Myocyte (in vitro differentiated cells): ENCODE measurements at regions not wholly inside any gene's neighbourhood (a gene's known extent, or its start where the extent isn't known, plus 50 kb on each side); places are given as distances from the start of the nearest gene placed in this dataset.
"Not testable (repeated sequence)": the region's sequence is repeated elsewhere in the genome, so short reads cannot be mapped to it uniquely, and the experiment has no call there.

Experiments
- DNase-seq: peaks from one replicate; pipeline ENCODE4 v3.0.0-alpha.2; 2012; ENCODE audit warnings: low read depth

- no peak for DNase-seq
Measured at GRCh38 chr3:125645616-125646015, 50.3 kb upstream of the OSBPL11 start.

- no peak for DNase-seq
Measured at GRCh38 chr3:125646581-125646980, 51.3 kb upstream of the OSBPL11 start.

- no peak for DNase-seq
Measured at GRCh38 chr3:125647318-125648014, 52.2 kb upstream of the OSBPL11 start.

- DNase-seq, result peak; percentile 48
Measured at GRCh38 chr3:125651244-125651643, 55.9 kb upstream of the OSBPL11 start.

- no peak for DNase-seq
Measured at GRCh38 chr3:125652349-125652748, 57.1 kb upstream of the OSBPL11 start.

GRCh38 chr3:125654526-125654925 lies 59.2 kb upstream of the OSBPL11 start:
- no peak for DNase-seq

- no peak for DNase-seq
Measured at GRCh38 chr3:125662675-125663074, 67.4 kb upstream of the OSBPL11 start.

GRCh38 chr3:125670352-125670751 lies 75.1 kb upstream of the OSBPL11 start:
- DNase-seq, result no peak

- no peak for DNase-seq
Measured at GRCh38 chr3:125670945-125671344, 75.6 kb upstream of the OSBPL11 start.

- no peak for DNase-seq
Measured at GRCh38 chr3:125671461-125672243, 76.4 kb upstream of the OSBPL11 start.

- no peak for DNase-seq
Measured at GRCh38 chr3:125675791-125676190, 80.5 kb upstream of the OSBPL11 start.

GRCh38 chr3:125679258-125679657 lies 84.0 kb upstream of the OSBPL11 start:
- DNase-seq, result peak; percentile 12

- no peak for DNase-seq
Measured at GRCh38 chr3:125681146-125681545, 85.8 kb upstream of the OSBPL11 start.

GRCh38 chr3:125681906-125682305 lies 86.6 kb upstream of the OSBPL11 start:
- DNase-seq, result not testable (repeated sequence)

GRCh38 chr3:125682610-125683009 lies 87.3 kb upstream of the OSBPL11 start:
- not testable (repeated sequence) for DNase-seq

- peak; percentile 29 for DNase-seq
Measured at GRCh38 chr3:125683067-125683829, 88.0 kb upstream of the OSBPL11 start.

- DNase-seq, result peak; percentile 37
Measured at GRCh38 chr3:125684199-125684598, 88.9 kb upstream of the OSBPL11 start.

- not testable (repeated sequence) for DNase-seq
Measured at GRCh38 chr3:125685741-125686140, 90.4 kb upstream of the OSBPL11 start.

- DNase-seq, result no peak
Measured at GRCh38 chr3:125692361-125692760, 97.1 kb upstream of the OSBPL11 start.

GRCh38 chr3:125693887-125694286 lies 98.6 kb upstream of the OSBPL11 start:
- no peak for DNase-seq

GRCh38 chr3:125694761-125695294 lies 99.5 kb upstream of the OSBPL11 start:
- DNase-seq, result no peak

GRCh38 chr3:125695688-125696087 lies 100.4 kb upstream of the OSBPL11 start:
- DNase-seq, result no peak
